HepG2 (cell line): ENCODE measurements at regions not wholly inside any gene's neighbourhood (a gene's known extent, or its start where the extent isn't known, plus 50 kb on each side); places are given as distances from the start of the nearest gene placed in this dataset.
"Not testable (repeated sequence)": the region's sequence is repeated elsewhere in the genome, so short reads cannot be mapped to it uniquely, and the experiment has no call there.

ENCODE experiments used
- ATAC-seq: fragments of 200-7000 bp; cut with Tn5 transposase; 3 replicates; pipeline ENCODE4 v1.9.1; 2020; ENCODE audit warnings: mild to moderate bottlenecking, moderate library complexity
- BruUV-seq: library from RNA; stranded (reverse); fragments of 400-500 nt; replicated peaks from 2 replicates; lab custom pipeline; 2021; lab: Mats Ljungman, UMichigan
- CTCF ChIA-PET: fragments of 300-600 bp; formaldehyde crosslinking; extraction: SDS; loops from one replicate; lab custom pipeline; 2021; ENCODE audit warnings: low total read pairs, inconsistent platforms, low intra/inter-chr PET ratio; lab: Yijun Ruan, JAX
- POLR2A ChIA-PET: fragments of 350-600 bp; sonication (Branson Sonifier 250); formaldehyde crosslinking; loops from one replicate; lab custom pipeline; 2020; ENCODE audit warnings: antibody characterized with exemption, inconsistent platforms; lab: Yijun Ruan, JAX
- DNase-seq: peaks from one replicate; pipeline ENCODE4 v3.0.0-alpha.2; 2015; ENCODE audit warnings: low spot score
- FAIRE-seq: peaks from 3 replicates; lab custom pipeline; 2011; peaks lifted over from hg19 to GRCh38; lab: Jason Lieb, UNC
- H2AFZ ChIP-seq: one replicate; pipeline ENCODE4 v1.6.1; 2011; ENCODE audit warnings: low read length, inconsistent platforms
- H3K27ac ChIP-seq: fragments of 300-600 bp; 3 replicates; pipeline ENCODE4 v1.8.0; 2011; ENCODE audit warnings: mixed run types, mild to moderate bottlenecking, mixed read lengths, low read length, inconsistent platforms; ENCODE audit not compliant: insufficient read depth; ENCODE audit errors: extremely low read length
- H3K27me3 ChIP-seq, 2 experiments: fragments of 200-600 bp in 1 of 2; 2 replicates in 1 of 2; 3 replicates in 1 of 2; pipeline versions ENCODE4 v1.6.0 to v1.8.0; 2011; ENCODE audit warnings: low read length in 2 of 2, mild to moderate bottlenecking in 2 of 2, moderate library complexity in 2 of 2, inconsistent platforms in 1 of 2; ENCODE audit not compliant: insufficient read depth in 2 of 2, control insufficient read depth in 1 of 2
- H3K36me3 ChIP-seq, 2 experiments: fragments of 200-600 bp in 1 of 2; replicated peaks in 1 of 2; 2 replicates in 1 of 2; 3 replicates in 1 of 2; pipeline versions ENCODE4 v1.5.1 to v1.8.0; 2011; ENCODE audit warnings: low read length in 2 of 2, inconsistent platforms in 1 of 2; ENCODE audit not compliant: insufficient read depth in 2 of 2, control insufficient read depth in 1 of 2
- H3K4me1 ChIP-seq: 2 replicates; pipeline ENCODE4 v1.5.1; 2012; ENCODE audit warnings: low read length, inconsistent platforms; ENCODE audit not compliant: insufficient read depth
- H3K4me2 ChIP-seq: 2 replicates; pipeline ENCODE4 v1.6.0; 2011; ENCODE audit warnings: low read depth, low read length, inconsistent platforms
- H3K4me3 ChIP-seq, 3 experiments: fragments of 200-600 bp in 1 of 3; sonication (generic), shearing (Covaris generic) in 1 of 3; replicated peaks in 1 of 3; 2 replicates each; pipeline ENCODE4 v1.5.1; 2011 to 2016; ENCODE audit warnings: low read length in 3 of 3, inconsistent platforms in 2 of 3, low read depth in 2 of 3, mild to moderate bottlenecking in 2 of 3, control low read depth in 1 of 3, mixed read lengths in 1 of 3; ENCODE audit not compliant: insufficient read depth in 1 of 3
- H3K79me2 ChIP-seq: one replicate; pipeline ENCODE4 v1.6.1; 2011; ENCODE audit warnings: low read length, inconsistent platforms; ENCODE audit not compliant: insufficient read depth
- H3K9ac ChIP-seq: 2 replicates; pipeline ENCODE4 v1.6.0; 2011; ENCODE audit warnings: mild to moderate bottlenecking, low read depth, low read length, inconsistent platforms; ENCODE audit not compliant: insufficient read depth
- H3K9me3 ChIP-seq: 2 replicates; pipeline ENCODE4 v1.5.1; 2012; ENCODE audit warnings: mild to moderate bottlenecking, low read length
- H4K20me1 ChIP-seq: 2 replicates; pipeline ENCODE4 v1.6.0; 2011; ENCODE audit warnings: inconsistent platforms, mild to moderate bottlenecking, low read length, moderate library complexity; ENCODE audit not compliant: insufficient read depth
- KLF12 ChIP-seq: sonication (generic); formaldehyde crosslinking; IDR thresholded peaks from 2 replicates; pipeline ENCODE4 v1.4.0; 2020; ENCODE audit warnings: missing genetic modification reagents, borderline replicate concordance
- ZBTB26 ChIP-seq: IDR thresholded peaks from 2 replicates; pipeline ENCODE4 v1.6.1; 2016; ENCODE audit warnings: missing compliant biosample characterization, missing genetic modification reagents, borderline replicate concordance
- ZNF276 ChIP-seq: sonication (generic); formaldehyde crosslinking; IDR thresholded peaks from 2 replicates; pipeline ENCODE4 v1.4.0; 2020; ENCODE audit warnings: mild to moderate bottlenecking, low read depth, missing genetic modification reagents
- WGBS: methylation state at CpG from one replicate; pipeline ENCODE4 v1.1.6; 2017; ENCODE audit warnings: low lambda C conversion rate; 5-methylcytosine and 5-hydroxymethylcytosine counted together
- in situ Hi-C: cut with HindIII; loops from 2 replicates; pipeline ENCODE4 v1.10.0; 2017; ENCODE audit warnings: low pct_unique_long_range_greater_than_20kb; ENCODE audit not compliant: extremely low pct_ligation_motif_present
- intact Hi-C: fragments of 100-400 bp; cut with micrococcal nuclease; formaldehyde crosslinking; loops from one replicate; pipeline ENCODE4 v1.10.0; 2022; ENCODE audit not compliant: unreplicated experiment

- Histone ChIP-seq H3K36me3 (no peaks in the 10 kb centered on the region), H3K9me3 (peaks cover 36% of the 10 kb centered on the region), H4K20me1 (no peaks in the 10 kb centered on the region), H3K79me2 (no peaks in the 10 kb centered on the region), H3K4me3 (no peak overlapping the region), H2AFZ (no peak overlapping the region)
- POLR2A ChIA-PET: no interaction called here
- no TSS peak for BruUV-seq
- intact Hi-C loops: no loop called here
- WGBS: 58% methylated on average over 2 of the region's 2 CpGs
- in situ Hi-C loops: no loop called here
- no peak for ATAC-seq
- TF ChIP-seq ZNF276 (CRISPR knock-in tag): no peak
- TF ChIP-seq KLF12 (CRISPR knock-in tag): no peak
- no peak for TF ChIP-seq ZBTB26 (CRISPR knock-in tag)
- TF ChIP-seq, all 625 proteins: peak for 0
- Histone ChIP-seq H3K4me2 (no peak overlapping the region), H3K27ac (no peak overlapping the region), H3K4me1 (peaks cover 10% of the 10 kb centered on the region; the same call in 1 of the 2 replicates), H3K27me3 (no peaks in the 10 kb centered on the region), H3K9ac (no peak overlapping the region)
- CTCF ChIA-PET: no interaction called here
- FAIRE-seq (no peak), DNase-seq (no peak)
Observed at GRCh38 chr20:29086938-29087337, 2170.5 kb upstream of the DEFB115 start.

- H4K20me1 ChIP-seq, intact Hi-C loops, H3K4me1 ChIP-seq, H3K27ac ChIP-seq, ATAC-seq, in situ Hi-C loops, H3K4me3 ChIP-seq, DNase-seq, H3K9ac ChIP-seq, H3K79me2 ChIP-seq, H3K4me2 ChIP-seq, H3K36me3 ChIP-seq, H3K27me3 ChIP-seq, FAIRE-seq, H2AFZ ChIP-seq, CTCF ChIA-PET, BruUV-seq: not testable (repeated sequence)
- WGBS: 2% methylated on average over 3 of the region's 3 CpGs
- POLR2A ChIA-PET: interaction anchor here (1.1 kb wide), 1 partner anchor 8 kb away, joined by 8 read pairs; no protein-coding TSS in a partner anchor
- peaks cover 36% of the 10 kb centered on the region for H3K9me3 ChIP-seq
Observed at GRCh38 chr20:29087887-29088286, 2169.6 kb upstream of the DEFB115 start.

GRCh38 chr20:29088472-29088871, 2169.0 kb upstream of the DEFB115 start:
- ATAC-seq, FAIRE-seq, H3K9ac ChIP-seq, CTCF ChIA-PET, H3K27ac ChIP-seq, BruUV-seq, H4K20me1 ChIP-seq, H3K4me1 ChIP-seq, H3K27me3 ChIP-seq, in situ Hi-C loops, H3K4me3 ChIP-seq, H2AFZ ChIP-seq, intact Hi-C loops, H3K79me2 ChIP-seq, H3K36me3 ChIP-seq, H3K4me2 ChIP-seq: not testable (repeated sequence)
- 18% methylated on average over 2 of the region's 2 CpGs for WGBS
- POLR2A ChIA-PET: interaction anchor here (1.1 kb wide), 1 partner anchor 8 kb away, joined by 8 read pairs; no protein-coding TSS in a partner anchor
- peak; percentile 41 for DNase-seq
- H3K9me3 ChIP-seq: peaks cover 36% of the 10 kb centered on the region
